GM12873 (cell line): ENCODE measurements at regions not wholly inside any gene's neighbourhood (a gene's known extent, or its start where the extent isn't known, plus 50 kb on each side); places are given as distances from the start of the nearest gene placed in this dataset.

Experiments
- TF ChIP-seq, protein P1 (sequence below): IDR thresholded peaks from 2 replicates; pipeline ENCODE4 v1.5.1; 2012; ENCODE audit warnings: low read depth, mild to moderate bottlenecking, moderate library complexity, low read length, control low read depth; ENCODE audit not compliant: insufficient read depth; ENCODE audit errors: missing control alignments

DNA sequence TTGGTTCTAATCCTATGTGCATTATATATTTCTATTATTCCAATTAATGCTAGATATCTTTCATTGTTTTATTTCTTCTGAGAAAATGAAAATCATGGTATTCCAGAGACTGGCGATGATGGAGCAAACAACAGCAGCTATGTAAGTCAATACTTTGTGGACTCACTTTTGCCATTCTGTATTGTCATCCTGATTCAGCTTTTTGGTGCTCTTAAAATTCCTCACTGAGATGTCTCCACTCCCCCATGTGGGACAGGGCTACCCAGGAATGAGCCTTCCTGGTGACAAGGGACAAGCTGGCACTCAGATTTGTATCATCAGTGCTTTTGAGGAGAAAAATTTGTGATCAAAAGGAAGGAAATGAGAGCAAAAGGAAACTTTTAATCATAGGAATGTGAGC, 56.7 kb upstream of the XCR1 start:
- TF ChIP-seq, protein P1, sequence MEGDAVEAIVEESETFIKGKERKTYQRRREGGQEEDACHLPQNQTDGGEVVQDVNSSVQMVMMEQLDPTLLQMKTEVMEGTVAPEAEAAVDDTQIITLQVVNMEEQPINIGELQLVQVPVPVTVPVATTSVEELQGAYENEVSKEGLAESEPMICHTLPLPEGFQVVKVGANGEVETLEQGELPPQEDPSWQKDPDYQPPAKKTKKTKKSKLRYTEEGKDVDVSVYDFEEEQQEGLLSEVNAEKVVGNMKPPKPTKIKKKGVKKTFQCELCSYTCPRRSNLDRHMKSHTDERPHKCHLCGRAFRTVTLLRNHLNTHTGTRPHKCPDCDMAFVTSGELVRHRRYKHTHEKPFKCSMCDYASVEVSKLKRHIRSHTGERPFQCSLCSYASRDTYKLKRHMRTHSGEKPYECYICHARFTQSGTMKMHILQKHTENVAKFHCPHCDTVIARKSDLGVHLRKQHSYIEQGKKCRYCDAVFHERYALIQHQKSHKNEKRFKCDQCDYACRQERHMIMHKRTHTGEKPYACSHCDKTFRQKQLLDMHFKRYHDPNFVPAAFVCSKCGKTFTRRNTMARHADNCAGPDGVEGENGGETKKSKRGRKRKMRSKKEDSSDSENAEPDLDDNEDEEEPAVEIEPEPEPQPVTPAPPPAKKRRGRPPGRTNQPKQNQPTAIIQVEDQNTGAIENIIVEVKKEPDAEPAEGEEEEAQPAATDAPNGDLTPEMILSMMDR = no peak

DNA sequence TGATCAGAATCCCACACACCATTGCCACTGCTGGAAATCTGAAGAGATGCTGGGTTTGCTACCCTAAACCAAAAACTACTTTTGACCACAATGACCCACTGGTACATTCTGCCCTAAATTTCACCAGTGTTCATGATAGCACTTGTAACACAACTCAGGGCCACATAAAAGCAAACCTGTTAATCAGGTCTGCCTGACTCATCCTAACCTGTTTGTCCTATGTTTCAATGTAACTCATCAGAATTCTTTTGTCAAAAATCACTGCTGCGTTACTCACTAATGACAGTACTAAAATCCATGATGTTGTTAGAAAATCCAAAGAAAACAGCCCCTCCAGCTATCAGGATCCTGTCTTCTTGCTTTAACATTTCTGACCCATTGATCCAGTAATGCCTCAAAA, 55.6 kb upstream of the XCR1 start:
- TF ChIP-seq, protein P1 = no peak

DNA sequence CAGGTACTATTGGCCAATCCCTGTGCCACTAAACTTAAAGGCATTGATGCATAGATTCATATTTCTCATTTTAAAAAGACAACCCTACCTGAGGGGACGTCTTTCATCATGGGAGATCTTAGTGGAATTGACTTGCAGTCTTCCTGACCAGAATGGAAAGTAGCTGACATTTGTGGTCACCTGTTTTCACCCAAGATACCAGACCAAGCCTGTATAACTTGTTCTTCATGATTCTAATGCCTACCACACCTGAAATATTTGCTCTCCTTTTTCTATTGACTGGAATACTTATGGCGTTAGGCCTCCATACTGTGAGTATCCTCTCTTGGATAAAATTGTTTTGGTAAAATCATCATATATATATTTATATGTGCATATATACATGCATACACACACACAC, 54.7 kb upstream of the XCR1 start:
- TF ChIP-seq, protein P1 = no peak

DNA sequence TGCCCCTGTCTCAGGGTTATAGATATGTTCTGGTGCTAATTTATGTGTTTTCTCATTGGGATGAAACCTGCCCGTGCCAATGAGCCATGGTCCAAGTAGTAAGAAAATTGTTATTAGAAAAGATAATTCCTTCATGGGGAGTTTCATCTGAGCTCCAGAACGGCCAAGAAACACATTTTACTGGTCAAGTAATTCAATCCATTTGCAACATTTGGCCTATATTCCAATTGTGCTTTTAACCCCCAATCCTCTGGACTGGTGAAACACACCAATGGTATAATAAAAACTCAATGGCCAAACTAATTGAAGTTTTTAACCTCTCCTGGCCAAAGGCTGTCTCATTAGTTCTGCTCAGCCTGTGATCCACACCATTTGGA, 53.7 kb upstream of the XCR1 start:
- TF ChIP-seq, protein P1 = no peak

DNA sequence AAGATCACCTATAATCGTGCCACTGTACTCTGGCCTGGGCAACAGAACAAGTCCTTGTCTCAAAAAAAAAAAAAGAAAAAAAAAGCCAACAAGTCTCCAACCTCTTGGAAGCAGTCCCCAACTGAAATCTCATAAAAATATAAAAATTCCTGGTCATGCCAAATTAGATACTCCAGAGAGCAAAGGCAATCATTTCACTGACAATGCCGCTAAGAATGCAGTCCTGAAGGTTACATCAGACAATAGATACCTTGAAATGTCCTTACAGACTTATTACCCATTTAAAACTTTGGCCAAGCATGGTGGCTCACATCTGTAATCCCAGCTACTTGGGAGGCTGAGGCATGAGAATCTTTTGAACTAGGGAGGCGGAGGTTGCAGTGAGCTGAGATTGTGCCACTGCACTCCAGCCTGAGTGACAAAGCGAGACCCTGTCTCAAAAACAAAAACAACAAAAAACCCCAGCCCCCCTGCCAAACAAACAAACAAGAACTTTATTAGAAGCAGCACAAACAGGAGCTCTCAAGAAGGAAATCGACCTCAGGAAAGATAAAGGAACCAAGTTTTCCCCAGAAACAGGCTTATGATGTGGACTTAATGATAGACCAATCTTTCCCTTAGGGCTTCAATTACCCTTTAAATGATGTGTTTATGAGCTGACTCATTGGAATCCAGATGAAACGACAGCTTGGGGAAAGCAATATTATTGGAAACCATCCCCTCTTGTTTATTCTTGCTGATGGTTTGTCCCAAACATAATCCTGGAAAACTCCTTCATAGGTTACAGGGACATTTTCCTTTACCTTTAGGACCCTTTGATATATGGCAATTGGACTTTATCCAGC, 53.1 kb upstream of the XCR1 start:
- TF ChIP-seq, protein P1 = no peak

DNA sequence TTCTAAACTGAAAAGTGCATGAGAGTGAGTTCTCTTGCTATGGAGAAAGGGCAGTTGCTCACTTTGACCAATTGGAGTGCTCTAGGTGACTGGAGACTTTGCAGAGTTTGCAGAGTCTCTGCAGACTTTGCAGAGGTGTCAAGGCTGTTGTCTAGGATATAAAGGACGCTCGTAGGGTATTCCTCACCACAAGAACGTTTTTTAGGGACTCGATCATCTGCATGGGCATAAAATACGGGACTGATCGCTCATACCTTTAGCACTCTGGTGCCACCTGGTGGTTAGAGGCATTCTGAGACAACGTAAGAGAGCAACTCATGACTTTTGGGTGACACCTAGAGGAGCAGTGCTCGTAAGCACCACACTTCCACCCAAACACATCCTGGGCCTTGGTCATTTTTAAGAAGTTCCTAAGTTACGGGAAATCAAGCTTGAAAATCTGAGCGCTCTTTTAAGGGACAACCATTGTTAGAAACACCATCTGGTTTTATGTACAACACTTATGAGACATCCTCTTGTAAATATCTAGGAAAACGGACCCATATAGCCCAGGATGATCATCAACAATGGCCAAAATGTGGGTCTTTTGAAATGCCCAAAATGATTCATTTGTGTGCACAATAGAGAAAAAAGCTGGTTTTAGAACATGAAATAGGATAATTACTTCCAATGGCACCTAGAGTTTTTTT, 51.6 kb upstream of the XCR1 start:
- TF ChIP-seq, protein P1 = peak; percentile 99
